Right lobe of liver (tissue), 6 donors: ENCODE measurements at regions not wholly inside any gene's neighbourhood (a gene's known extent, or its start where the extent isn't known, plus 50 kb on each side); places are given as distances from the start of the nearest gene placed in this dataset.

Source experiments
- ATAC-seq, 4 donors: fragments of 200-7000 bp; cut with Tn5 transposase; one replicate each; pipeline ENCODE4 v1.9.1; 2020; ENCODE audit warnings: mild to moderate bottlenecking in 4 of 4, moderate library complexity in 4 of 4
- DNase-seq, 3 donors: peaks; one replicate each; pipeline ENCODE4 v3.0.0-alpha.2; 2020
- H3K27ac ChIP-seq, 3 donors: fragments of 200-600 bp; one replicate each; pipeline ENCODE4 v1.8.0; 2022
- H3K27me3 ChIP-seq, 2 donors: fragments of 200-600 bp; one replicate each; pipeline ENCODE4 v1.8.0; 2022
- H3K36me3 ChIP-seq, 4 donors: fragments of 200-600 bp; sonication (generic) in 1 of 4; one replicate each; pipeline versions ENCODE4 v1.5.1 to v1.8.0; 2017 to 2022; ENCODE audit warnings: control low read depth in 1 of 4
- H3K4me1 ChIP-seq, 4 donors: fragments of 200-600 bp; sonication (generic) in 1 of 4; one replicate each; pipeline versions ENCODE4 v1.5.1 to v1.8.0; 2017 to 2022; ENCODE audit warnings: control low read depth in 1 of 4
- H3K4me3 ChIP-seq, 3 donors: fragments of 200-600 bp; one replicate each; pipeline ENCODE4 v1.8.0; 2022
- H3K9me3 ChIP-seq, 4 donors: fragments of 200-600 bp; sonication (generic) in 1 of 4; one replicate each; pipeline versions ENCODE4 v1.5.1 to v1.8.0; 2017 to 2022; ENCODE audit warnings: control low read depth in 1 of 4
- CTCF ChIP-seq, 4 donors: fragments of 200-600 bp in 3 of 4; fragments of 450-650 bp in 1 of 4; IDR thresholded peaks; one replicate each; pipeline versions ENCODE4 v1.5.1 to v1.8.0; 2016 to 2022; ENCODE audit warnings: antibody characterized with exemption in 4 of 4, mild to moderate bottlenecking in 2 of 4
- POLR2A ChIP-seq: fragments of 450-650 bp; IDR thresholded peaks from one replicate; pipeline ENCODE4 v1.6.1; 2017; ENCODE audit warnings: antibody characterized with exemption, mild to moderate bottlenecking
- WGBS: methylation state at CpG from one replicate; pipeline ENCODE4 v1.1.6; 2018; ENCODE audit warnings: low coverage, low lambda C conversion rate; ENCODE audit not compliant: insufficient coverage; ENCODE audit errors: missing lambda C conversion rate; 5-methylcytosine and 5-hydroxymethylcytosine counted together
- intact Hi-C, 2 donors: fragments of 100-400 bp; cut with DNase I; formaldehyde crosslinking; loops; one replicate each; pipeline versions ENCODE4 v1.11.2 to v1.14.1; 2022
- donor health status: DM: no; HTN: yes; CAD: no.
- donor health status: DM: no; HTN: no; CAD: no.
- donor health status: DM: no; HTN: no; CAD: no.
- donor health status: DM: no; HTN: yes; CAD: no.
- donor health status: DM: no; HTN: yes; CAD: no.

DNA sequence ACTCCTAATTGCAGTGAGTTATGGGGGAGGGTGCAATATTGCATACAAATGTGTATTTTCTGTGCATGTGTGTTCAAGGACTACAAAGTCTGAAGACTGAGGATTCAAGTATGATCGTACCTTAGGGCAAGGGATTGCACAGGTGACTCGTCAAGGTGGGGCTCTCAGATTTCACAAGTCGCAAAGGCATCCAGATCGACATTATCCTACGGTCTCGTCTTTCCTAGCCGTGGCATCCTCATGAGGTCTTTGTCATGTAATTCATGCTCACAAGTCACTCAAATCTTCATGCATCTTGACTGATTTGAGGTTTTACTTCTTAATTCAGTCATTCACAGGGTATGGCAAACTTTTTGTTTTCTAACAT, 191.4 kb upstream of the HES1 start:
- DNase-seq (no peak), ATAC-seq (no peak)
- intact Hi-C loops: no loop called here
- no peak overlapping the region for H3K27ac ChIP-seq
- H3K36me3 ChIP-seq: no peaks in the 10 kb centered on the region
- 79% methylated on average over 6 of the region's 7 CpGs for WGBS
- no peaks in the 10 kb centered on the region for H3K4me1 ChIP-seq
- H3K4me3 ChIP-seq: no peak overlapping the region
- no peaks in the 10 kb centered on the region for H3K27me3 ChIP-seq
- TF ChIP-seq POLR2A (no peak), CTCF (IDR thresholded peaks at IDR 0.05) (no peak)
- no peaks in the 10 kb centered on the region for H3K9me3 ChIP-seq

GRCh38 chr3:193945143-193945542, 190.8 kb upstream of the HES1 start:
- no peaks in the 10 kb centered on the region for H3K27me3 ChIP-seq
- no peak overlapping the region for H3K4me3 ChIP-seq
- TF ChIP-seq POLR2A (no peak), CTCF (IDR thresholded peaks at IDR 0.05) (no peak)
- WGBS: 74% methylated on average over 4 of the region's 5 CpGs
- no peaks in the 10 kb centered on the region for H3K9me3 ChIP-seq
- intact Hi-C loops: no loop called here
- H3K36me3 ChIP-seq: no peaks in the 10 kb centered on the region
- H3K27ac ChIP-seq: no peak overlapping the region
- H3K4me1 ChIP-seq: no peaks in the 10 kb centered on the region
- DNase-seq (no peak), ATAC-seq (no peak)

DNA sequence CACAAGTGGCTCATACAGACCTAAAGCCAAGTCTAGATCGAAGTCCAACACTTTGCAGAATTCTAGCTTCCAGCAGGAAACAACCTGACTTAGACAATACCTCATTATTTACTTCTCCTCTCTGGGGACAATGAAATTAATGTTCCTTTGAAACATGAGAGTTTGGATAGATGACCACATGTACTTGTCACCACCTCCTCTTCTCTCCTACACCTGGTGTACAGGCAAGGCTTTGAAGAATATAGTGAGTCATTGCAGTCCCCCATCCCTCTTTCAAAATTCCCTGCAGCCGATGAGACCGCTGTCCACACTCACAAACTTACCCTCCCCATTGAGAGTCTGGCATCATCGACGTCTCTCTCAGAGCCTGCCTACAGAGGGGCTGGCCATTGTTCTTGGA, 189.0 kb upstream of the HES1 start:
- Histone ChIP-seq H3K4me3 (no peak overlapping the region), H3K9me3 (no peaks in the 10 kb centered on the region), H3K4me1 (no peaks in the 10 kb centered on the region), H3K27me3 (no peaks in the 10 kb centered on the region), H3K27ac (no peak overlapping the region), H3K36me3 (no peaks in the 10 kb centered on the region)
- DNase-seq (no peak), ATAC-seq (no peak)
- intact Hi-C loops: no loop called here
- TF ChIP-seq POLR2A (no peak), CTCF (IDR thresholded peaks at IDR 0.05) (no peak)
- 67% methylated on average over 5 of the region's 5 CpGs for WGBS

GRCh38 chr3:193947596-193947995, 188.4 kb upstream of the HES1 start:
- H3K4me3 ChIP-seq: no peak overlapping the region
- TF ChIP-seq POLR2A: no peak
- no peaks in the 10 kb centered on the region for H3K36me3 ChIP-seq
- no peaks in the 10 kb centered on the region for H3K27me3 ChIP-seq
- no peak for ATAC-seq
- 84% methylated on average over 6 of the region's 6 CpGs for WGBS
- no peaks in the 10 kb centered on the region for H3K4me1 ChIP-seq
- DNase-seq: no peak
- no peaks in the 10 kb centered on the region for H3K9me3 ChIP-seq
- intact Hi-C loops: no loop called here
- H3K27ac ChIP-seq: no peak overlapping the region

- no peaks in the 10 kb centered on the region for H3K27me3 ChIP-seq
- ATAC-seq: no peak
- intact Hi-C loops: no loop called here
- no peaks in the 10 kb centered on the region for H3K36me3 ChIP-seq
- WGBS: 48% methylated on average over 2 of the region's 3 CpGs
- H3K27ac ChIP-seq: no peak overlapping the region
- no peaks in the 10 kb centered on the region for H3K9me3 ChIP-seq
- no peak overlapping the region for H3K4me3 ChIP-seq
- TF ChIP-seq POLR2A (no peak), CTCF (IDR thresholded peaks at IDR 0.05) (no peak)
- no peak for DNase-seq
- no peaks in the 10 kb centered on the region for H3K4me1 ChIP-seq
Observed at GRCh38 chr3:193948459-193948858, 187.5 kb upstream of the HES1 start.
